BE2C (cell line): ENCODE measurements at regions not wholly inside any gene's neighbourhood (a gene's known extent, or its start where the extent isn't known, plus 50 kb on each side); places are given as distances from the start of the nearest gene placed in this dataset.
A peak's percentile ranks its signal among the peaks of the same experiment; 100 is the strongest.

Experiments
- DNase-seq: peaks from one replicate; pipeline ENCODE4 v3.0.0-alpha.2; 2020
- H3K27me3 ChIP-seq: fragments of 250-450 bp; sonication (Bioruptor Pico); 2 replicates; pipeline ENCODE4 v1.5.1; 2020; ENCODE audit warnings: mild to moderate bottlenecking
- H3K36me3 ChIP-seq: fragments of 250-450 bp; sonication (Bioruptor Pico); 2 replicates; pipeline ENCODE4 v1.5.1; 2020; ENCODE audit warnings: mild to moderate bottlenecking
- H3K4me1 ChIP-seq: fragments of 250-450 bp; sonication (Bioruptor Pico); 2 replicates; pipeline ENCODE4 v1.5.1; 2020
- H3K4me3 ChIP-seq: 2 replicates; pipeline ENCODE4 v1.5.1; 2011; ENCODE audit warnings: low read depth, low read length
- H3K9me3 ChIP-seq: fragments of 250-450 bp; sonication (Bioruptor Pico); 2 replicates; pipeline ENCODE4 v1.5.1; 2020
- TF ChIP-seq, protein P1 (sequence below): IDR thresholded peaks from 2 replicates; pipeline ENCODE4 v1.5.1; 2012; ENCODE audit warnings: mild to moderate bottlenecking, low read depth, low read length

DNA sequence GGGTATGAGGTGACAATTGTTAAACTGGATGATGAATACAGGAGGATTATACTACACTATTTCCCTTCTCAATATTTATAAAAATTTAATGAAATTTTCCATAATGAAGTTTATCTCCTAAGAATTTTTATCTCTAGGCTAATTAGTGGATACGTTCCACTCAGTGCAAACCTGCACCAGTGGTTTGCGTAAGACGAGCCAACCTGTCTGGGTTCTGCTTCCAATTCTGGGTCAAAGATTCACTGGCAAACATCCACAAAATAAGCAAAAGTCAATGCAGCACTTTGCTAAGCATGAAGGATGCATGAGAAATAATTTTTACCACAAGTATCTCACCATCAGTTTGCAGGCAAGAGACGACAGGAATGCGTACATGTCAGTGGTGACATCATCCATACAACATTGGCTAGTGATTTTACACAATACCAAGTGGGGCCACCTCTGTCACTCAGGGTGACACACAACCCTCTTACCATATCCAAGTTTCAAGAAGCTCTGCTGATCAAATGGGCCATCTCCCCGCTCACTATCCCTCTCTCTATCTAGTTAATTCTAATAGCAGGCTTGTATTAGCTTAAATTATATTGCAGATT, 51.7 kb downstream of the FAM50B start:
- TF ChIP-seq, protein P1, sequence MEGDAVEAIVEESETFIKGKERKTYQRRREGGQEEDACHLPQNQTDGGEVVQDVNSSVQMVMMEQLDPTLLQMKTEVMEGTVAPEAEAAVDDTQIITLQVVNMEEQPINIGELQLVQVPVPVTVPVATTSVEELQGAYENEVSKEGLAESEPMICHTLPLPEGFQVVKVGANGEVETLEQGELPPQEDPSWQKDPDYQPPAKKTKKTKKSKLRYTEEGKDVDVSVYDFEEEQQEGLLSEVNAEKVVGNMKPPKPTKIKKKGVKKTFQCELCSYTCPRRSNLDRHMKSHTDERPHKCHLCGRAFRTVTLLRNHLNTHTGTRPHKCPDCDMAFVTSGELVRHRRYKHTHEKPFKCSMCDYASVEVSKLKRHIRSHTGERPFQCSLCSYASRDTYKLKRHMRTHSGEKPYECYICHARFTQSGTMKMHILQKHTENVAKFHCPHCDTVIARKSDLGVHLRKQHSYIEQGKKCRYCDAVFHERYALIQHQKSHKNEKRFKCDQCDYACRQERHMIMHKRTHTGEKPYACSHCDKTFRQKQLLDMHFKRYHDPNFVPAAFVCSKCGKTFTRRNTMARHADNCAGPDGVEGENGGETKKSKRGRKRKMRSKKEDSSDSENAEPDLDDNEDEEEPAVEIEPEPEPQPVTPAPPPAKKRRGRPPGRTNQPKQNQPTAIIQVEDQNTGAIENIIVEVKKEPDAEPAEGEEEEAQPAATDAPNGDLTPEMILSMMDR, result no peak
- no peak overlapping the region for H3K4me3 ChIP-seq
- H3K4me1 ChIP-seq, result no peaks in the 10 kb centered on the region
- no peak for DNase-seq
- no peaks in the 10 kb centered on the region for H3K36me3 ChIP-seq
- H3K9me3 ChIP-seq, result no peaks in the 10 kb centered on the region
- H3K27me3 ChIP-seq, result 0 out of 2 replicates have a peak, but pooled peaks cover 4% of the 10 kb centered on the region

DNA sequence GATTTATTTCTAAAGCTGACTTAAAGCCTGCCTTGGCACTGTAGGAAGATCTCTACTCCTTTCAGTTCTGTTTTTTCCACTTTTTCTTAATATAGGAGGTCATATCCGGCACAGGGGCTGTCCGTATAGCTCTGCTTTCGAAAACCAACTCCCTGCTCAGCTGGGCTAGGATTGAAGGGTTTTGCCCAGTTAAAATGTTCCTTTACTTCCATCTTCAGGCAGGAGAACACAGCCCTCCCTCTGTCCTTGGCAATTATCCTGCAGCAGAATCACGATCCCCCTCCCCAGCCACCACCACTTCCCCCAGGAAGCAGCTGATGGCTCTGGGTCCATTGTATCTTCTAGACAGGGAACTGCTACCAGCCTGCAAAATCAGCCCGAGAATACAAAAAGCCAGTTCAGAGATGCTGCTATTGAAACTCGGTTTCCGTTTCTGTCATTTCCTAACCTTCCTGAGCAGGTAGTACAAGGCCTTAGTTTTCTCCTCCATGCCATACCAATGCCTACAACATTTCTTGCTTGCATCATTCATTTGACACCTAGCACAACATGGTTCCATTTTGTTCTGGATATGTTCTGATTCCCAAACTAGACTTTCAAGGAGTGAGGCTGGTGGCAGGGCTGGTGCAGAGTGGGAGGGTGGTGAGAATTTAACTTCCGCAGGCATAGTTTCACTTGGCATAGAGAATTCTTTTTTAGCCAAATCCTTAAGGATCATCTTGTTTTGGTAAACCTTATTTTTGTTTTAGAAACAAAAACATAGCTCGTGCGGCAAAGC, 53.9 kb downstream of the FAM50B start:
- Histone ChIP-seq H3K27me3 (0 out of 2 replicates have a peak, but pooled peaks cover 4% of the 10 kb centered on the region), H3K9me3 (no peaks in the 10 kb centered on the region), H3K36me3 (no peaks in the 10 kb centered on the region), H3K4me3 (no peak overlapping the region), H3K4me1 (no peaks in the 10 kb centered on the region)
- DNase-seq, result no peak
- TF ChIP-seq, protein P1, result no peak

DNA sequence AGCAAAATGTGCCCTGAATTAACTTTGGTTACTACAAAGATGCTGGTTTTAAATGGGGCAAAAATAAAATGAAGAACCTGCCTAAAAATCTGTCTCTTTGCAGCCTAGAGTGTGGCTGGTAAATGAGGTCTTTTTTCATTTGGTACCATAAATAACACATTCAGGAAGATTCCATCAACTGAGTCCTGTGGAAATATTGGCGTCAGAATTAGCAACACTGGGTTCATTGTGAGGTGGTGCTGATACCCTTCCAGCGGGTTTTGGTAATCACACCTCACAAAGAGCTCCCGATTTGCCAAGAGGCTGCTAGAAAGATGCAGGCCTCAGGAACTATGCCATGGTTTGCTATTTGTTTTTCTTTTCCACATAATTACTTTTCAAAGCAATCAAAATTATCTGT, 55.3 kb downstream of the FAM50B start:
- Histone ChIP-seq H3K9me3 (no peaks in the 10 kb centered on the region), H3K27me3 (0 out of 2 replicates have a peak, but pooled peaks cover 4% of the 10 kb centered on the region), H3K36me3 (no peaks in the 10 kb centered on the region), H3K4me3 (no peak overlapping the region), H3K4me1 (no peaks in the 10 kb centered on the region)
- TF ChIP-seq, protein P1, result no peak
- no peak for DNase-seq

DNA sequence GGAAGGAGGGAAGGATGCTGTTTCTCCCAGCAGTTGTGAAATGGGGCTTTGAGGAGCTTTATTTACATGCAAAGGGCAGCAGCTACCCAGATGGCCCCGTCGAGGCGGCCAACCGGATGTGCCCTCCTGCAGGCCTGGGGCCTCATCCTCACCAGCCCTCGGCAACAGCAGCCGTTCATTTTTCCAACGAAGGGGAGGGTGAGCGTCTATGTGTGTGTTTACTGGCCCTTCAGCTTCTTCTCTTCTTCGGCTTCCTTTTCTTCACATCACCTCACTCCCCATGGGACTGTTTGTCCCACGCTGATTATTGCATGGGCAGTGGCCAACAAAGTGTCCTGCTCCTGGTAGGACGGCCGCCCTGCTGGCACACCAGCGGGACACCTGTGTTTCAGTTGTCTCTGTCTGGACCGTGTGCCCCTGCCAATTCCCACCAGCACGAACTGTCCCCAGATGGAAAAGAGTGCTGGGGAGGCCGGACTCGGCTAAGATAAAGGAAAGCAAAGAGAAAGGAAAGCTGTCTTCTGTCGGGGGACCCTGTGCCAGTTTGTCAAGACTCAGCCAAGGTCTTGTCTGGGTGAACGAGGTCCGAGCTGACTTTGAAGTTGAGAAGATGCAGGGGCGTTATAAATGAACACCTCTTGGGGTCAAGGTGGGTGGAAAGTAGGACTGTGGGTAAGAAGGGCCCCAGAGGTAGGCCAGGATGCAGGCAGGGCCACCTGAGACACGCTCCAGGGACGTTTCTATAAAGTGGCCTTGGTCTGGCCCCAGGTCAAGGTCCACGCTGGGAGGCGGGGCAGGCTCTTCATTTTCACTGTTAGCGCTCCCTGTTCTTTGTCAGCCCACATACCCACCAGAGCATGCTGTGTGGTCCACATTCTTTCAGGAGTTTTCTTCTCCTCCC, 57.0 kb downstream of the FAM50B start:
- DNase-seq, result peak; percentile 14
- no peaks in the 10 kb centered on the region for H3K9me3 ChIP-seq
- TF ChIP-seq, protein P1, result no peak
- no peaks in the 10 kb centered on the region for H3K4me1 ChIP-seq
- peaks cover 4% of the 10 kb centered on the region; the same call in 1 of the 2 replicates for H3K27me3 ChIP-seq
- H3K4me3 ChIP-seq, result no peak overlapping the region
- H3K36me3 ChIP-seq, result no peaks in the 10 kb centered on the region

DNA sequence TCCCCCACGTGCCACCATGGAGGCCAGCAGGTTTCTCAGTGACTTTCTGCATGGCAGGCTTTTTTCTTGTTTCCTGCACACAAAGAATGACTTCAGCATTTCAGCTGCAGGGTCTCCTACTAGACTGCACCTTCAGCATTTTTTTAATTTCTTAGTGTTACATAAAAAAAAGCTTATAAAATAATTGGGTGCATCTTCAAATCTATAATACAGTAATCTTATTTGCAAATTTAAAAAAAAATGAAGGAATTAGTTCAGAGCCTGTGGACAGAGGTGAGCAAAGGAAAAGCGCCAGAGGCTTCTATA, 57.6 kb downstream of the FAM50B start:
- Histone ChIP-seq H3K27me3 (peaks cover 4% of the 10 kb centered on the region; the same call in 1 of the 2 replicates), H3K4me3 (no peak overlapping the region), H3K4me1 (no peaks in the 10 kb centered on the region), H3K36me3 (no peaks in the 10 kb centered on the region), H3K9me3 (no peaks in the 10 kb centered on the region)
- TF ChIP-seq, protein P1, result no peak
- no peak for DNase-seq
